Limb (tissue), 2 donors: ENCODE measurements at regions not wholly inside any gene's neighbourhood (a gene's known extent, or its start where the extent isn't known, plus 50 kb on each side); places are given as distances from the start of the nearest gene placed in this dataset.

Experiments
- DNase-seq, 2 donors: peaks; one replicate each; pipeline ENCODE4 v3.0.0-alpha.2; 2016; ENCODE audit errors: extremely low spot score in 2 of 2

GRCh38 chr11:95717314-95717713 lies 72.3 kb downstream of the FAM76B start:
- DNase-seq: no peak

- no peak for DNase-seq
Observed at GRCh38 chr11:95716266-95716665, 73.3 kb downstream of the FAM76B start.

- DNase-seq: no peak
Observed at GRCh38 chr11:95715777-95716241, 73.8 kb downstream of the FAM76B start.

DNA sequence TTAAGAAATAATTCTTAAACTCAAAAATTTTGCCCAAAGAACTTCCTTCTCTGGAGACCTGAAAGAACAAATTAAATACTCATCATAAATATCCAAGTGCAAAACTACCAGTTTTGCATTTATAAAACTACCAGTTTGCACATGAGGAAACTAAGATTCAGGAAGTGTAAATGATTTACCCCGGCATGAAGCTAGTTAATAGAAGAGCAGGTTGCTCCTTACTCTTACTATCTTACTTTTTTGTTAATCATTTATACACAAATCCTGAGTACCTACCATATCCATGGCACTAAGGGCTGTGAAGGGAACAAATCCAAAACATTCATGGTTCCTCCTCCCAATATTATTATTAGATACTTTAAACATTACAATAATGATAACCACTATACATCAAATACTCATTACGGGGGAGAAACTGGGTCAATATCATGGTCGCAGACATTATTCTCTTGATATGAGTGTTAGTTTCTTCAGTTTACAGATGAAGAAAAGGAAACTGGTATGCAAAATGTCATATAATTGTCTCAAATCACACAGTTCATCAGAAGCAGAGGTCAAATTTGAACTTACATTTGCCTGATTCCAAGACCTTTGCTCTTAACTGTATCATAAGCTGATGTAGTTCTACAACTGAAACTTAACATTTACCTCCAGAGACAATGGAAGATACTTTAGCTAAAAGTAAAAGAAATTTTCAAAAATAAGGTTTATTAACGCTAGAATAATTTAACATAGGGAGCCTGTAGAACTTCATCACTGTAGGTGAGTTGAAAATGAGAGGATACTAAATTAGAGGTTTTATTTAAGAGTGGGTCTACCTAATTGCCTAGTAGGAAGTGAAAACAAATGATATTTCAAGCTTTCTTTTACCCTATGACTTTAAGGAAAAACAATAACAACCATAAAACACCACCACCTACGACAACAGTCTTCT lies 74.5 kb downstream of the FAM76B start:
- DNase-seq: no peak

DNA sequence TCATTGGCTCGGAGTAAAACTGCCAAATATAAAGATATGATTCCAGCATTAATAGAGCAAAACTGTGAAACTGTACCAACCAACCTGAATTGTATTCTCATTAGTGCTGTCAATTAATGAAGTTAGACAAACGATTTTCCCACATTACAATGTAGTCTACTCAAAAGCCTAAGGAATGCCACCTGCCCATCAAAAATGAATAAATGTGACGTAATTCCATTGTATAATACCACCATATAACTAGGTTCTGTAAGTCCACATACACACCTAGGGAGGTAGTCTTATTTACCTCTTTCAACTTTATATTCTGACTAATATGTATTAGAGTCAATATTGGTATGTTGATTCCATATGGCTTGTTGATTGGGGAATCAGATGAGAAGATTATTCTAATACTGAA lies 76.2 kb downstream of the FAM76B start:
- DNase-seq: no peak

DNA sequence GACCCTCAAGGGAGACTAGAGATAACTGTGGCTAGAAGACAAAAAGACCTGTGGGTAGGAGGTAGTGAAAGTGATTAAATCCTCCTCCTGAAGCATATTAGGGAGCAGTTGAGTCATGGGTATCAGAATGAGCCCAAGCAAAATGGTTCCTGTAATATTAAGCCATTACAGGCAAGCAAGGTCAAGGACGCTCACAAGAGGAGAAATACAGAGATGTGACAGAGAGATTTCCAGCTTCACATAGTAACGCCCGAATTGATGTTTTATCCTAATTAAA lies 77.7 kb downstream of the FAM76B start:
- no peak for DNase-seq

- peak in 1 of 2 donors; percentile 42 for DNase-seq
Observed at GRCh38 chr11:95711162-95711944, 78.2 kb downstream of the FAM76B start.

GRCh38 chr11:95708681-95709080 lies 80.9 kb downstream of the FAM76B start:
- DNase-seq: no peak

GRCh38 chr11:95706974-95707387 lies 82.6 kb downstream of the FAM76B start:
- no peak for DNase-seq

DNA sequence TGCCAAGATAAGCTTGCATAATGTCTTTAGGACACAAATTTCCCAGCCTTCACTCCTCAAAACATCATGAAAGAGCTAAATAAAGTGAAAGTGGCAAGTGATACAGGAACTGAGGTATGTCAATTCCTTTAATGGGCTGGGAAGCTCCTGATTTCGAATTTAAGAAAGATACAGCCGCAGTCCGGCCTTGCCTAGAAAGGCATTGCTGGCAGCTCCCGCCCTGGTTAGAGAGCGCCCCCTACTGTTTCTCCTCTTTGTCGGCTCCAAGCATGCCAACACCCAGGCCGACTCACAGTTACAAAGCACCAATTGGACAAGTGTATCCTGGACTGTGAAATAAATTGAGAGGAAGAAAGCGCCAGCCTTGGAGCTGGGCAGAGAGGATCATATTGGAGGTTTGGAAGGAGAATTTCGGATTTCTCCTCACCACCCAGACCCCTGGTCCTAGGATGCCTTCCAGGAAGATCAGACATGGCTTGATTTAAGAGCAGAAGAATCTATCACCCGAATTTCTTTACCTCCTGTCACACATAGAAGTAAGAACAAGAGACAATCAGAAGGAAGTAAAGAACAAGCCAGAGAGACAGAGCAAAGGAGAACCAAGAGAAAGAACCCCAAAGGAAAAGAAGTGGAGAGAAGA lies 84.0 kb downstream of the FAM76B start:
- DNase-seq: peak; percentile 88 to 89

DNA sequence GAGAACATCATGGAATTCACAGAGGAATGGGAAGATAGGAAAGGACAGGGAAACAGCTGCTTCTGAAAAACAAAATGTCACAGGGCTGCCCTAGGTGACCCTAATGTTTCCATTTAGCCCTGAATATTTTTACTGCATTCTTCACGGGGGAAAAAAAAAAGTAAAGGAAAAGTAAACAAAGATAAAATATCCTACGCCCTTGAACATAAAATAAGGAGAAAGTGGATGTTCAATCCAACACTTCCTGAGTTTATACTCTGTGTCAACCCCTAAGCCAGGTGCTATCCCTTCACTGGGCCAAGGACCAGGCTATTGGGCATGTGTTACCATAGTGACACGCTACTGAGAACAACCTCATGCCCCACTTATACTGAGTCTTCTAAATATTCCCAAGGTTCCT lies 84.7 kb downstream of the FAM76B start:
- no peak for DNase-seq

- no peak for DNase-seq
Observed at GRCh38 chr11:95703049-95703448, 86.5 kb downstream of the FAM76B start.

GRCh38 chr11:95702526-95702925 lies 87.1 kb downstream of the FAM76B start:
- peak in 1 of 2 donors; percentile 63 for DNase-seq

- DNase-seq: no peak
Observed at GRCh38 chr11:95700471-95700817, 89.1 kb downstream of the FAM76B start.

DNA sequence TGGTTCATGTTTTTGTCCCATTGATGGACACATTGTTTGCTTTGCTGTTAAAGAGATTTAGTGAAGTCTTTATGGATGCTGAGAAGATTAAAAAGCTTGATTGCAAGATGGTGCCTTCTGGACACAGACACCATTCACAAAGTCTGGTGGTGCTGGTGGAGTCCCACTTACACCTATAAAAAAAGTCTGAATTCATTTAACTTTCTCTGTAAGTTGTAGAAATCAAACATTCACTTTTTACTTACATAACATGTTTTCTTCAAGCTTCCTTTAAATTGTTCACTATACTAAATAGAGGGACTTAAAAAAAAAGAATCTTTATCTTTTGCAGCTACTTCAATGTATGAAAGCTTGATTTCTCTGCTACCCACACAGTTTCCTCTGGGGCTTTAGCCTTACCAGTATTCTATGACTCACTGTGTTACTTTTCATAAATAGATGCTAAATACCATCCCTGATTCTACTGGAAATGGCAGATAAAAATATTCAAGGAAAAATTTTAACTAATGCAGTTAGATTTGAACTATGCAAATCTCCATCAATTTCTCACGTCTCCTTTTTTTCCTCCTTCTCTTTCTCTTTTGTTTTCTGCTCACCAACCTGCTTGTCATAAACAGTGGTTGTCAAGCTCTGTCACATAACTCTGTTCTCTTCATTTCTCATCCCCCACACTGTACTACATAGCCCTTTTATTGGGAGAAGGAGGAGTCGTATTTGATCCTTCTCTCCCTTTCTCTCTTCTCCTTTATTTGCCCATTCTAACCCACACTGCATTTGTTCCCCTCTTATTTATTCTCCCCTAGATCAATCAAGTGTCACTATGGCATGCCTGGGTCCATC lies 89.7 kb downstream of the FAM76B start:
- DNase-seq: no peak

- DNase-seq: no peak
Observed at GRCh38 chr11:95698676-95699557, 90.7 kb downstream of the FAM76B start.

GRCh38 chr11:95697614-95698408 lies 91.8 kb downstream of the FAM76B start:
- DNase-seq: peak in 1 of 2 donors; percentile 40

DNA sequence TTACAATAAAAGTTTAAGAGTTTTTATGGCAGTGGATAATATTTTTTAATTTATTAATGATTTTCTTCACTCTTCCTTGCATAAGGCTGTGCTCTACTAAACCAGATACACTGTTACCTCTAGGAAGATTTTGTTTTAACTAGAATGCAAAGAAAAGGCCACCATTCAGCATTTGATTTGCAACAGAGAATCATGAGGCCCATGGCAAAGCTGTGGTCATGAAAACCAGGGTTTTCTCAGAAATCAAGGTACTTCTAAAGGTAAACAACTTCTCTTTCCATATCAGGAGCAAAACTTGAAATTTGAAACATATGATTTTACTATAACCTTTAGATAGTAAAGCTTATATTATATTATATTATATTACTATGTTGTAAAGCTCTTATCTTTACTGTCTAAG lies 94.4 kb downstream of the FAM76B start:
- no peak for DNase-seq

GRCh38 chr11:95693298-95693697 lies 96.3 kb downstream of the FAM76B start:
- DNase-seq: no peak
